SK-N-SH treated with all-trans-retinoic acid at 6 μM for 48 hours (cell line): ENCODE measurements at regions not wholly inside any gene's neighbourhood (a gene's known extent, or its start where the extent isn't known, plus 50 kb on each side); places are given as distances from the start of the nearest gene placed in this dataset.

Experiments used
- CSDC2 ChIP-seq: fragments of 250-450 bp; sonication (Bioruptor Pico); IDR thresholded peaks from 2 replicates; pipeline ENCODE4 v1.5.0; 2020; ENCODE audit warnings: mild to moderate bottlenecking, moderate library complexity
- ESRRG ChIP-seq: fragments of 250-450 bp; sonication (Bioruptor Pico); IDR thresholded peaks from 2 replicates; pipeline ENCODE4 v1.6.1; 2021; ENCODE audit warnings: mild to moderate bottlenecking
- GLIS3 ChIP-seq: fragments of 250-450 bp; sonication (Bioruptor Pico); IDR thresholded peaks from 2 replicates; pipeline ENCODE4 v1.5.0; 2020; ENCODE audit warnings: mild to moderate bottlenecking, moderate library complexity
- RARB ChIP-seq: fragments of 250-450 bp; sonication (Bioruptor Pico); IDR thresholded peaks from 2 replicates; pipeline ENCODE4 v1.8.0; 2021; ENCODE audit warnings: mild to moderate bottlenecking, moderate library complexity
- SNAI2 ChIP-seq: fragments of 250-450 bp; sonication (Bioruptor Pico); IDR thresholded peaks from 2 replicates; pipeline ENCODE4 v1.5.0; 2020; ENCODE audit warnings: mild to moderate bottlenecking, moderate library complexity
- TCF4 ChIP-seq: fragments of 250-450 bp; sonication (Bioruptor Pico); IDR thresholded peaks from 2 replicates; pipeline ENCODE4 v1.8.0; 2021; ENCODE audit warnings: mild to moderate bottlenecking, moderate library complexity, borderline replicate concordance
- ZFP3 ChIP-seq: fragments of 250-450 bp; sonication (Bioruptor Pico); IDR thresholded peaks from 2 replicates; pipeline ENCODE4 v1.5.0; 2020; ENCODE audit warnings: mild to moderate bottlenecking, moderate library complexity
- ZFP30 ChIP-seq: fragments of 450-650 bp; formaldehyde crosslinking; IDR thresholded peaks from 2 replicates; pipeline ENCODE4 v1.5.0; 2022; ENCODE audit warnings: mild to moderate bottlenecking, moderate library complexity
- ZNF8 ChIP-seq: fragments of 450-650 bp; formaldehyde crosslinking; IDR thresholded peaks from 2 replicates; pipeline ENCODE4 v1.5.0; 2020; ENCODE audit warnings: mild to moderate bottlenecking, moderate library complexity
- TF ChIP-seq, protein P1 (sequence below): fragments of 250-450 bp; sonication (Bioruptor Pico); IDR thresholded peaks from 2 replicates; pipeline ENCODE4 v1.5.1; 2021; ENCODE audit warnings: mild to moderate bottlenecking, moderate library complexity

DNA sequence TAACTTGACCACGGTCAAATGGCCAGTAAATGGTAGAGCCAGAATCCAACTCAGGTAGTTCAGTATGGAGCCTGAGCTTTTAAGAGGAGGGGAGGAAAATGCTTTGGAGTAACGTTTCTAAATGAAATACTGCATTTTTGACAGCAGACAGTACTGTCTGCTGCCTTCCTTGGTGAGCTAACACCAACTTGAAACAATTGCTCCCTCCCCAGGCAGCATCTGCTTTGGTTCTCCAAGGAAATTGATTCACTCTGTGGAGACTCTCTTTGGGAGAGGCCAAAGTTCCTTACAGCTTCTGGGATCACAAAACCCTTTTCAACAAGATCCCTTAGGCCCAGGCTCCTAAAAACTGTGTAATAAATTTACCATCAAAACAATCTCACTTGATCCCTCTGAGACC, 75.2 kb upstream of the SSBP2 start:
- no peak for TF ChIP-seq SNAI2 (CRISPR knock-in tag)
- TF ChIP-seq TCF4, result no peak
- TF ChIP-seq CSDC2 (CRISPR knock-in tag), result no peak
- no peak for TF ChIP-seq ZNF8
- no peak for TF ChIP-seq RARB (CRISPR knock-in tag)
- TF ChIP-seq ZFP30 (CRISPR knock-in tag), result no peak
- no peak for TF ChIP-seq ESRRG (CRISPR knock-in tag)
- TF ChIP-seq, protein P1, sequence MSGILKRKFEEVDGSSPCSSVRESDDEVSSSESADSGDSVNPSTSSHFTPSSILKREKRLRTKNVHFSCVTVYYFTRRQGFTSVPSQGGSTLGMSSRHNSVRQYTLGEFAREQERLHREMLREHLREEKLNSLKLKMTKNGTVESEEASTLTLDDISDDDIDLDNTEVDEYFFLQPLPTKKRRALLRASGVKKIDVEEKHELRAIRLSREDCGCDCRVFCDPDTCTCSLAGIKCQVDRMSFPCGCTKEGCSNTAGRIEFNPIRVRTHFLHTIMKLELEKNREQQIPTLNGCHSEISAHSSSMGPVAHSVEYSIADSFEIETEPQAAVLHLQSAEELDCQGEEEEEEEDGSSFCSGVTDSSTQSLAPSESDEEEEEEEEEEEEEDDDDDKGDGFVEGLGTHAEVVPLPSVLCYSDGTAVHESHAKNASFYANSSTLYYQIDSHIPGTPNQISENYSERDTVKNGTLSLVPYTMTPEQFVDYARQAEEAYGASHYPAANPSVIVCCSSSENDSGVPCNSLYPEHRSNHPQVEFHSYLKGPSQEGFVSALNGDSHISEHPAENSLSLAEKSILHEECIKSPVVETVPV, result no peak
- TF ChIP-seq GLIS3, result no peak
- no peak for TF ChIP-seq ZFP3 (CRISPR knock-in tag)
